ENCODE measurements at regions not wholly inside any gene's neighbourhood (a gene's known extent, or its start where the extent isn't known, plus 50 kb on each side); places are given as distances from the start of the nearest gene placed in this dataset.

- DNase-seq = no peak
These were observed 745.8 kb downstream of the MRPL39 start for GRCh38 chr21:24861471-24861870.

- no peak for DNase-seq
These were observed 751.0 kb downstream of the MRPL39 start for GRCh38 chr21:24856326-24856725.

- no peak for DNase-seq
These were observed 754.6 kb downstream of the MRPL39 start for GRCh38 chr21:24852610-24853195.

GRCh38 chr21:24850121-24850520 is 757.2 kb downstream of the MRPL39 start:
- DNase-seq = no peak

- no peak for DNase-seq
These were observed 762.6 kb downstream of the MRPL39 start for GRCh38 chr21:24844671-24845070.

GRCh38 chr21:24840287-24840686 is 767.0 kb downstream of the MRPL39 start:
- DNase-seq = no peak

- DNase-seq = no peak
These were observed 774.3 kb downstream of the MRPL39 start for GRCh38 chr21:24832961-24833360.

- DNase-seq = no peak
These were observed 777.9 kb downstream of the MRPL39 start for GRCh38 chr21:24829397-24829796.

- DNase-seq = no peak
These were observed 780.5 kb downstream of the MRPL39 start for GRCh38 chr21:24826822-24827221.

GRCh38 chr21:24825348-24825747 is 781.9 kb downstream of the MRPL39 start:
- no peak for DNase-seq

- no peak for DNase-seq
These were observed 783.1 kb downstream of the MRPL39 start for GRCh38 chr21:24824209-24824608.

- no peak for DNase-seq
These were observed 784.0 kb downstream of the MRPL39 start for GRCh38 chr21:24823247-24823646.

- no peak for DNase-seq
These were observed 822.2 kb downstream of the MRPL39 start for GRCh38 chr21:24785033-24785432.

- no peak for DNase-seq
These were observed 826.1 kb downstream of the MRPL39 start for GRCh38 chr21:24781146-24781545.

- DNase-seq = no peak
These were observed 847.8 kb downstream of the MRPL39 start for GRCh38 chr21:24759348-24760075.

- DNase-seq = no peak
These were observed 869.2 kb downstream of the MRPL39 start for GRCh38 chr21:24738063-24738462.

GRCh38 chr21:24737296-24737850 is 869.9 kb downstream of the MRPL39 start:
- DNase-seq = no peak

- DNase-seq = no peak
These were observed 876.6 kb downstream of the MRPL39 start for GRCh38 chr21:24730661-24731060.

GRCh38 chr21:24729568-24729967 is 877.7 kb downstream of the MRPL39 start:
- no peak for DNase-seq

- DNase-seq = no peak
These were observed 879.4 kb downstream of the MRPL39 start for GRCh38 chr21:24727803-24728440.

GRCh38 chr21:24716281-24716918 is 890.9 kb downstream of the MRPL39 start:
- no peak for DNase-seq

GRCh38 chr21:24714646-24715200 is 892.6 kb downstream of the MRPL39 start:
- no peak for DNase-seq

GRCh38 chr21:24705201-24705600 is 902.1 kb downstream of the MRPL39 start:
- DNase-seq = no peak

All from activated T-cell treated with anti-CD3 and anti-CD28 coated beads, Interleukin-2, amount 50 U/mL, for 48 hours (primary cell).